Neural progenitor cell (in vitro differentiated cells): ENCODE measurements at regions not wholly inside any gene's neighbourhood (a gene's known extent, or its start where the extent isn't known, plus 50 kb on each side); places are given as distances from the start of the nearest gene placed in this dataset.

ENCODE experiments used
- CTCF ChIP-seq: fragments of 200-600 bp; sonication (generic); IDR thresholded peaks from 2 replicates; pipeline ENCODE4 v1.5.1; 2017; ENCODE audit warnings: antibody characterized with exemption, mild to moderate bottlenecking
- EZH2 ChIP-seq: fragments of 200-600 bp; sonication (generic); IDR thresholded peaks from 2 replicates; pipeline ENCODE4 v1.6.1; 2017; ENCODE audit warnings: antibody characterized with exemption, mild to moderate bottlenecking, moderate library complexity

DNA sequence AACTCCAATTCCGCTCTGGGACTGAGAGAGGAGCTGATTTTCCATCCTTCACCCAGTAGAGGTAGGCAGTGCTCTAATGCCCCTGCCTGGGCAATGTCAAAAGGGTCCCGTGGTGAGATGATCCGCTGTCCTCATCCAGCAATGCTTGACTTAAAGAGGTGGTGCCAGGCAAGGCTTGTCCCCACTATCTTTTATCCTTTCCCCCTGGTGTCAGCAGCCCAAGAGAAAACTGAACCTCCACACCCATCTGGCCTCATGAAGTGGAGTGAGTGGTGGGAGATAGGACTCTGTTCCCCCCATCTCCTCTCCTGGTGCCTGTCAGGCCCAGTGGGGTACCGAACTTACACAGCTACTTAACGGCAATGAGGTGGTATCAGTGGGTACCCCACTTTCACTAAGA lies 107.1 kb downstream of the ABHD5 start:
- no peak for TF ChIP-seq EZH2
- TF ChIP-seq CTCF, result no peak
